Psoas muscle (tissue), 7 donors: ENCODE measurements at regions not wholly inside any gene's neighbourhood (a gene's known extent, or its start where the extent isn't known, plus 50 kb on each side); places are given as distances from the start of the nearest gene placed in this dataset.
"Not testable (repeated sequence)": the region's sequence is repeated elsewhere in the genome, so short reads cannot be mapped to it uniquely, and the experiment has no call there.

ENCODE experiments used
- ATAC-seq, 4 donors: fragments of 200-7000 bp; cut with Tn5 transposase; one replicate each; pipeline ENCODE4 v1.9.1; 2020; ENCODE audit warnings: moderate library complexity in 3 of 4, mild to moderate bottlenecking in 2 of 4
- DNase-seq, 2 donors: peaks; one replicate each; pipeline ENCODE4 v3.0.0-alpha.2; 2020
- H3K27ac ChIP-seq: fragments of 200-600 bp; one replicate; pipeline ENCODE4 v1.8.0; 2022
- H3K27me3 ChIP-seq, 3 donors: fragments of 200-600 bp in 1 of 3; one replicate each; pipeline versions ENCODE4 v1.6.1 to v1.8.0; 2013 to 2022; ENCODE audit warnings: low read length in 2 of 3, mild to moderate bottlenecking in 2 of 3, moderate library complexity in 1 of 3; ENCODE audit not compliant: insufficient read depth in 3 of 3
- H3K36me3 ChIP-seq, 2 donors: fragments of 200-600 bp in 1 of 2; one replicate each; pipeline versions ENCODE4 v1.6.1 to v1.8.0; 2013 to 2022; ENCODE audit warnings: low read depth in 1 of 2, mild to moderate bottlenecking in 1 of 2, moderate library complexity in 1 of 2; ENCODE audit not compliant: insufficient read depth in 1 of 2
- H3K4me1 ChIP-seq: fragments of 200-600 bp; one replicate; pipeline ENCODE4 v1.8.0; 2022
- H3K4me3 ChIP-seq: fragments of 200-600 bp; one replicate; pipeline ENCODE4 v1.8.0; 2022; ENCODE audit warnings: mild to moderate bottlenecking
- H3K9me3 ChIP-seq: fragments of 200-600 bp; one replicate; pipeline ENCODE4 v1.8.0; 2022
- WGBS, 3 donors: extraction: QIAGEN DNeasy Blood & Tissue Kit; methylation state at CpG; one replicate each; pipeline versions ENCODE4 v1.1.6 to v1.1.7; 2013; 5-methylcytosine and 5-hydroxymethylcytosine counted together
- intact Hi-C, 2 donors: fragments of 100-400 bp; cut with DNase I; formaldehyde crosslinking; loops; one replicate each; pipeline versions ENCODE4 v1.11.0 to v1.14.2; 2022
- TF ChIP-seq, protein P1 (sequence below): fragments of 200-600 bp; IDR thresholded peaks from one replicate; pipeline ENCODE4 v1.8.0; 2022; ENCODE audit warnings: antibody characterized with exemption
- donor health status: healthy with polysubstance abuse.
- donor health status: DM: no; HTN: no; CAD: no; lungs with moderate emphysema.
- donor health status: Bipolar disorder and iron deficiency.
- donor health status: healthy.
- donor health status: DM: yes; HTN: yes; CAD: no.
- donor health status: DM: no; HTN: no; CAD: no.
- donor health status: DM: yes; HTN: yes; CAD: no.

DNA sequence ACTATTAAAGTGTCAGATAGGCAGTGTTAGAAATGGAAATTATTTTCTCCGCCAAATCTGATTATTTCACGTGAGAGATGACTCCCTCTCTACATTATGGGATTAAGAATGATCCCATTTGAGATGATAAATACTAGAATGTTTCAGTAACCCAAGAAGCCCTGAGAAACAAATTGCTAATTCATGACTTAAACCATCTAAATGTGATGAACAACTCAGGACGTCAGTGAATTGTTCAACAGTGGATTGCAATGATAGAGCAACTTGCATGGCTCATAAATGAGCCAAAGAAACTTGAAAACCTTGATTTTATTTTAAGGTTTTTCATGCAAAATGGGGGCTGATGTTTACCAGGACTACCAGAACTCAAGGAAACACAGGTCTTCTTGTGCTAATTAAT lies 350.5 kb upstream of the WWC1 start:
- DNase-seq (no peak), ATAC-seq (no peak)
- Histone ChIP-seq H3K4me1 (no peaks in the 10 kb centered on the region), H3K36me3 (no peaks in the 10 kb centered on the region), H3K27me3 (peaks cover 0 to 1% (median 0%) of the 10 kb centered on the region in 3 donors), H3K9me3 (no peaks in the 10 kb centered on the region), H3K4me3 (no peak overlapping the region), H3K27ac (no peak overlapping the region)
- 60 to 66% (median 61%) methylated on average over 3 of the region's 3 CpGs for WGBS, 3 donors
- intact Hi-C loops = no loop called here
- TF ChIP-seq, protein P1, sequence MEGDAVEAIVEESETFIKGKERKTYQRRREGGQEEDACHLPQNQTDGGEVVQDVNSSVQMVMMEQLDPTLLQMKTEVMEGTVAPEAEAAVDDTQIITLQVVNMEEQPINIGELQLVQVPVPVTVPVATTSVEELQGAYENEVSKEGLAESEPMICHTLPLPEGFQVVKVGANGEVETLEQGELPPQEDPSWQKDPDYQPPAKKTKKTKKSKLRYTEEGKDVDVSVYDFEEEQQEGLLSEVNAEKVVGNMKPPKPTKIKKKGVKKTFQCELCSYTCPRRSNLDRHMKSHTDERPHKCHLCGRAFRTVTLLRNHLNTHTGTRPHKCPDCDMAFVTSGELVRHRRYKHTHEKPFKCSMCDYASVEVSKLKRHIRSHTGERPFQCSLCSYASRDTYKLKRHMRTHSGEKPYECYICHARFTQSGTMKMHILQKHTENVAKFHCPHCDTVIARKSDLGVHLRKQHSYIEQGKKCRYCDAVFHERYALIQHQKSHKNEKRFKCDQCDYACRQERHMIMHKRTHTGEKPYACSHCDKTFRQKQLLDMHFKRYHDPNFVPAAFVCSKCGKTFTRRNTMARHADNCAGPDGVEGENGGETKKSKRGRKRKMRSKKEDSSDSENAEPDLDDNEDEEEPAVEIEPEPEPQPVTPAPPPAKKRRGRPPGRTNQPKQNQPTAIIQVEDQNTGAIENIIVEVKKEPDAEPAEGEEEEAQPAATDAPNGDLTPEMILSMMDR = no peak

DNA sequence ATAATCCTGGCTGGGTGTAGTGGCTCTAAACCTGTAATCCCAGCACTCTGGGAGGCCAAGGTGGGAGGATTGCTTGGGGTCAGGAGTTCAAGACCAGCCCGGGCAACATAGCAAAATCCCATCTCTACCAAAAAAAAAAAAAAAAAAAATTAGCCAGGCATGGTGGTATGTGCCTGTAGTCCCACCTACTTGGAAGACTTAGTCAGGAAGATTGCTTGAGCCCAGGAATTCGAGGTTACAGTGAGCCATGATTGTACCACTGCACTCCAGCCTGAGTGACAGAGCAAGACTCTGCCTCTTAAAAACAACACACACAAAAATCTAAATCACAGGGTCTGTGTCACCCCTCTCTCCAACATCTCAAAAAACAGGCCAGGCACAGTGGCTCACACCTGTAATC lies 349.9 kb upstream of the WWC1 start:
- H3K36me3 ChIP-seq, H3K9me3 ChIP-seq, ATAC-seq, DNase-seq, H3K27ac ChIP-seq, H3K4me1 ChIP-seq, H3K27me3 ChIP-seq, intact Hi-C loops, H3K4me3 ChIP-seq: not testable (repeated sequence)
- 73 to 75% (median 74%) methylated on average over 2 of the region's 2 CpGs for WGBS, 3 donors

DNA sequence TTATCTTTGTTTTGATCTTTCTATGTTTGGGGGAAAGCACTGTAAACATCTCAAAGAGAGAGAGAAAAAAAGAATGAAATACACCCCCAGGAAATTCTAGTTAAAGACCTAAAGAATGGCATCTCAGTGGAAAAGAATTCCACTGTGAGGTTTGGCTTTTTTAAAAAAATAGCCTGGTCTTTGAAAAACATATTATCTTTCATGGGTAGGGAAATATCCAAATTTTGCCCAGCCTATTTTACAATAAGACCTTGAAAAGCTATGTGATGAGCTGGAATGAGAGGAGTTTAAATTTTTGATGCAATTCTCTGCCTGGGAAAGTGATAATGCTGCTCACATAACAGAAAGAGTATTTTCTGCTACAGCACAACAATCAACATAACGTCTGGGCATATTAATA lies 348.1 kb upstream of the WWC1 start:
- DNase-seq = no peak
- Histone ChIP-seq H3K27me3 (peaks cover 0 to 1% (median 0%) of the 10 kb centered on the region in 3 donors), H3K27ac (no peak overlapping the region), H3K4me1 (no peaks in the 10 kb centered on the region), H3K36me3 (no peaks in the 10 kb centered on the region), H3K4me3 (no peak overlapping the region), H3K9me3 (no peaks in the 10 kb centered on the region)
- 44 to 63% (median 56%) methylated on average over 1 of the region's 1 CpG for WGBS, 3 donors
- intact Hi-C loops = no loop called here
- TF ChIP-seq, protein P1 = no peak
- ATAC-seq = no peak

GRCh38 chr5:167944121-167944852 lies 347.2 kb upstream of the WWC1 start:
- ATAC-seq = no peak
- H3K27me3 ChIP-seq = peaks cover 0 to 4% (median 0%) of the 10 kb centered on the region in 3 donors
- H3K4me3 ChIP-seq = no peak overlapping the region
- WGBS, 3 donors = 54 to 56% (median 55%) methylated on average over 9 of the region's 9 CpGs
- TF ChIP-seq, protein P1 = no peak
- H3K4me1 ChIP-seq = no peaks in the 10 kb centered on the region
- intact Hi-C loops = no loop called here
- no peak overlapping the region for H3K27ac ChIP-seq
- DNase-seq = no peak
- no peaks in the 10 kb centered on the region for H3K9me3 ChIP-seq
- H3K36me3 ChIP-seq = no peaks in the 10 kb centered on the region

DNA sequence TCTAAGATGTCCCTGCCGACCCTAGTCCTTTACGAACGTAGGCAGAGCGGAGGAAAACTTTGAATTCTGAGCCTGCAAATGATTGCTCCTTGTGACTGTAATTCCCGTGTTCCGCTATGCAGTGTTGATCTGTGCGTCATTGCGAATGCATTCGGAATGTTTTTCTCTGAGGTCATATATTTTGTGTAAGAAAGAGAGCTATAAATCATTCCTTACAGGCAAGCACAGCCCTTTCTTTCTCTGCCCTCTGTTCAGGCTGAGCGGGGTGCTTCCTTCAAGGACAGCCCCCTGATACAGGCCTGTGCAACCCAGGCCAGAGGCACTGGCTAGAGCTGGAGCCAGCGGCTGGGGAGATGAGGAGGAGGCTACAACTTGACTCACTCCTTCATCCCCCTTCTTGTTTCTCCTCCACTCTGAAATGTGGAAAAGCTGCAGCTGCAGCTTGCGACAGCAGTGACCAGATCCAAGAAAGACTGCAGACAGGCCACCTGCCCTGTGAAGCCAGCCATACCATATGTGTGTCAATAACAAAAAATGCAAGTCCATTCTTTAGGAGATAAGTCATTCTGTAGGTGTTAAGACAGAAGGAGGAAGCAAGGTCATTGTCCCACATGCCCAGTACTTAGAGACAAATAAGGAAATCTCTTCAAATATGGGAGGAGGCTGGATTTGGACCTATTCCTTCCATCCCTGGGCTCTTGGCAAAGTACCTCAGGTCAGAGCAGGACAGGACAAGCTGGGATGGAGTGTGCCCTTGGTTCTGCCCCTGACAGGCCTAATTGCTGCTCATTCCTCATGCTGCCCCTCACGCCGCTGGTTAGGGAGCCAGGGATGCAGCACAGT lies 345.7 kb upstream of the WWC1 start:
- no peak overlapping the region for H3K27ac ChIP-seq
- H3K27me3 ChIP-seq = peaks cover 0 to 4% (median 0%) of the 10 kb centered on the region in 3 donors
- WGBS, 3 donors = 38 to 46% (median 38%) methylated on average over 14 of the region's 14 CpGs
- peak in 1 of 2 donors; percentile 60 for DNase-seq
- peak in 2 of 4 donors; percentile 29 to 37 for ATAC-seq
- H3K4me3 ChIP-seq = no peak overlapping the region
- H3K36me3 ChIP-seq = no peaks in the 10 kb centered on the region
- H3K9me3 ChIP-seq = no peaks in the 10 kb centered on the region
- TF ChIP-seq, protein P1 = no peak
- intact Hi-C loops = no loop called here
- H3K4me1 ChIP-seq = no peaks in the 10 kb centered on the region
